GM12878 (cell line): ENCODE measurements at regions not wholly inside any gene's neighbourhood (a gene's known extent, or its start where the extent isn't known, plus 50 kb on each side); places are given as distances from the start of the nearest gene placed in this dataset.

Experiments
- ATAC-seq: fragments of 200-7000 bp; cut with Tn5 transposase; 3 replicates; pipeline ENCODE4 v1.9.1; 2020; ENCODE audit warnings: mild to moderate bottlenecking, moderate library complexity
- BruUV-seq: library from RNA; stranded (reverse); fragments of 400-500 nt; replicated peaks from 2 replicates; lab custom pipeline; 2021; lab: Mats Ljungman, UMichigan
- CTCF ChIA-PET: fragments of 300-600 bp; sonication (Branson Sonifier 250); formaldehyde crosslinking; extraction: SDS; loops from one replicate; lab custom pipeline; 2021; ENCODE audit warnings: inconsistent platforms; lab: Yijun Ruan, JAX
- POLR2A ChIA-PET: fragments of 350-600 bp; formaldehyde crosslinking; extraction: SDS; loops from one replicate; lab custom pipeline; 2021; ENCODE audit warnings: inconsistent platforms; lab: Charles Lee
- RAD21 ChIA-PET: fragments of 300-600 bp; sonication (Branson Sonifier 250); formaldehyde crosslinking; loops from one replicate; lab custom pipeline; 2023; ENCODE audit warnings: antibody characterized with exemption; ENCODE audit not compliant: unreplicated experiment; lab: Charles Lee
- SMC1A ChIA-PET: fragments of 300-600 bp; sonication (Branson Sonifier 250); formaldehyde crosslinking; loops from one replicate; lab custom pipeline; 2023; ENCODE audit not compliant: unreplicated experiment, uncharacterized antibody; lab: Charles Lee
- DNase-seq: peaks from one replicate; pipeline ENCODE4 v3.0.0-alpha.2; 2011; ENCODE audit warnings: low read depth, low spot score
- FAIRE-seq: peaks from 3 replicates; lab custom pipeline; 2011; peaks lifted over from hg19 to GRCh38; lab: Jason Lieb, UNC
- H2AFZ ChIP-seq: 2 replicates; pipeline ENCODE4 v1.6.0; 2011; ENCODE audit warnings: low read depth, low read length, control low read depth; ENCODE audit not compliant: control insufficient read depth
- H3K27ac ChIP-seq: 2 replicates; pipeline ENCODE4 v1.5.1; 2011; ENCODE audit warnings: control low read depth; ENCODE audit not compliant: control insufficient read depth, insufficient read depth
- H3K27me3 ChIP-seq, 2 experiments: replicated peaks in 1 of 2; 2 replicates each; pipeline versions ENCODE4 v1.6.0 to v1.6.1; 2011; ENCODE audit warnings: low read length in 1 of 2; ENCODE audit not compliant: control insufficient read depth in 2 of 2, insufficient read depth in 2 of 2
- H3K36me3 ChIP-seq, 2 experiments: 2 replicates each; pipeline ENCODE4 v1.5.1; 2011; ENCODE audit warnings: low read length in 1 of 2; ENCODE audit not compliant: control insufficient read depth in 2 of 2, insufficient read depth in 2 of 2
- H3K4me1 ChIP-seq: 2 replicates; pipeline ENCODE4 v1.6.1; 2011; ENCODE audit warnings: mild to moderate bottlenecking, low read length, moderate library complexity, mixed read lengths; ENCODE audit not compliant: control insufficient read depth, insufficient read depth
- H3K4me2 ChIP-seq: 2 replicates; pipeline ENCODE4 v1.6.0; 2011; ENCODE audit warnings: control low read depth; ENCODE audit not compliant: control insufficient read depth, insufficient read depth
- H3K4me3 ChIP-seq: fragments of 200-600 bp; sonication (generic); 2 replicates; pipeline ENCODE4 v1.5.1; 2016
- H3K79me2 ChIP-seq: 2 replicates; pipeline ENCODE4 v1.6.0; 2011; ENCODE audit warnings: low read length; ENCODE audit not compliant: control insufficient read depth, insufficient read depth
- H3K9ac ChIP-seq: 2 replicates; pipeline ENCODE4 v1.8.0; 2011; ENCODE audit warnings: low read length, control low read depth, mixed read lengths; ENCODE audit not compliant: control insufficient read depth, insufficient read depth
- H3K9me3 ChIP-seq: replicated peaks from 3 replicates; pipeline ENCODE4 v1.5.1; 2011; ENCODE audit warnings: mild to moderate bottlenecking, low read length; ENCODE audit not compliant: control insufficient read depth, insufficient read depth
- H4K20me1 ChIP-seq: 2 replicates; pipeline ENCODE4 v1.6.0; 2011; ENCODE audit not compliant: control insufficient read depth, insufficient read depth
- ATF7 ChIP-seq: fragments of 450-650 bp; IDR thresholded peaks from 2 replicates; pipeline ENCODE4 v1.6.1; 2016; ENCODE audit warnings: low read depth, mild to moderate bottlenecking
- BMI1 ChIP-seq: fragments of 450-650 bp; IDR thresholded peaks from 2 replicates; pipeline ENCODE4 v1.6.1; 2016; ENCODE audit warnings: mild to moderate bottlenecking, moderate library complexity, borderline replicate concordance
- FOXK2 ChIP-seq: fragments of 450-650 bp; IDR thresholded peaks from 2 replicates; pipeline ENCODE4 v1.6.1; 2017; ENCODE audit warnings: mild to moderate bottlenecking, moderate library complexity
- HCFC1 ChIP-seq: fragments of 150-350 bp; IDR thresholded peaks from 2 replicates; pipeline ENCODE4 v1.6.1; 2014; ENCODE audit warnings: low read length
- KLF5 ChIP-seq: fragments of 450-650 bp; IDR thresholded peaks from 2 replicates; pipeline ENCODE4 v1.6.1; 2014; ENCODE audit warnings: mild to moderate bottlenecking; ENCODE audit not compliant: partially characterized antibody
- LARP7 ChIP-seq: fragments of 450-650 bp; IDR thresholded peaks from 2 replicates; pipeline ENCODE4 v1.6.1; 2017; ENCODE audit warnings: mild to moderate bottlenecking
- STAT1 ChIP-seq: fragments of 450-650 bp; conservative IDR thresholded peaks from 2 replicates; pipeline ENCODE4 v1.6.1; 2014; ENCODE audit warnings: antibody characterized with exemption, mild to moderate bottlenecking
- ZBED1 ChIP-seq: IDR thresholded peaks from 2 replicates; pipeline ENCODE4 v1.6.1; 2016; ENCODE audit warnings: borderline replicate concordance
- ZNF217 ChIP-seq: fragments of 450-650 bp; IDR thresholded peaks from 2 replicates; pipeline ENCODE4 v1.6.1; 2017; ENCODE audit warnings: antibody characterized with exemption, mild to moderate bottlenecking
- WGBS: methylation state at CpG from one replicate; pipeline ENCODE4 v1.1.6; 2016; ENCODE audit warnings: low lambda C conversion rate; ENCODE audit not compliant: insufficient replicate concordance, insufficient coverage; ENCODE audit errors: missing lambda C conversion rate; 5-methylcytosine and 5-hydroxymethylcytosine counted together
- in situ Hi-C: fragments of 300-500 bp; cut with MboI; formaldehyde crosslinking; loops from 9 replicates; pipeline ENCODE4 v1.14.3; 2018; ENCODE audit warnings: mixed read lengths
- intact Hi-C: fragments of 100-400 bp; cut with micrococcal nuclease; formaldehyde crosslinking; loops from one replicate; pipeline ENCODE4 v1.14.2; 2022; ENCODE audit not compliant: unreplicated experiment
- TF ChIP-seq, protein P1 (sequence below): fragments of 450-650 bp; IDR thresholded peaks from 2 replicates; pipeline ENCODE4 v1.6.1; 2016; ENCODE audit warnings: mild to moderate bottlenecking
- TF ChIP-seq, protein P2 (sequence below): fragments of 450-650 bp; IDR thresholded peaks from 2 replicates; pipeline ENCODE4 v1.6.1; 2018; ENCODE audit warnings: borderline replicate concordance, mild to moderate bottlenecking; ENCODE audit not compliant: partially characterized antibody
- TF ChIP-seq, protein P3 (sequence below): fragments of 450-650 bp; IDR thresholded peaks from 2 replicates; pipeline ENCODE4 v1.6.1; 2014; ENCODE audit warnings: mild to moderate bottlenecking
- TF ChIP-seq, protein P4 (sequence below): fragments of 450-650 bp; IDR thresholded peaks from 2 replicates; pipeline ENCODE4 v1.6.1; 2017; ENCODE audit warnings: antibody characterized with exemption, mild to moderate bottlenecking, moderate library complexity
- TF ChIP-seq, protein P5 (sequence below): IDR thresholded peaks from 2 replicates; pipeline ENCODE4 v1.6.1; 2011; ENCODE audit warnings: mild to moderate bottlenecking, low read depth, low read length, moderate library complexity; ENCODE audit not compliant: insufficient replicate concordance

DNA sequence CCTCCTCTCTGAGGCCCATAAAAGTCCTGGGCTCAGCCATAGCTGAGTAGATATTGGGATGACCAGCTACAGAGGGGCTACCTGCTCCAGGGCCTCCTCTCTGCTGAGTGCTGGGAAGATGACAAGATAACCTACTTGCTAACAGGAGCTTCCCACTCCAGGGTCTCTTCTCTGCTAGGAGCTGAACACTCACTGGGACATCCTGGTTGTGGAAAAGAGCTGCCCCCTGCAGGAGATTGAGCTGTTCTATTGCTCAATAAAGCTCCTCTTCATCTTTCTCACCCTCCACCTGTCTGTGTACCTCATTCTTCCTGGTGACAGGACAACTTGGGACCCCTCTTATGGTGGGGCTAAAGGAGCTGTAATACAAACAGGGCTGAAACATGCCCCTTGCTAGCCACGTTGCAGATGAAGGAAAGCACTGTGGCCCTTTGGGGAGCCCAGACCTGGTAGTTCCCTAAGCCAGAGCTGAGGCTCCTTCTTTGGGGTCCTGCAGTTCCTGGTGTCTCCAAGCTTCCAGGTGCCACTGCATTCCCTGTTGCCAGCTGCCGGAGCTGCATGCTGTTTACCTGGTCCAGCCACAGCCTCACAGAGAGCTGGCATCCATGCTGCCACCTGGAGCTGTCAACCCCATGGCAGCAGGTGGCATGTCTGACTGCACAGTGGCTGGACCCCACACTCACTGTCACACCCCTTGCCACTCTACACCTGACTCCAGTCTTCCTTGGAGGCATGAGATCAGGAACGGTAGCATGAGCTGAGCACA lies 598.5 kb upstream of the LMO3 start (continued):
- TF ChIP-seq, protein P1, sequence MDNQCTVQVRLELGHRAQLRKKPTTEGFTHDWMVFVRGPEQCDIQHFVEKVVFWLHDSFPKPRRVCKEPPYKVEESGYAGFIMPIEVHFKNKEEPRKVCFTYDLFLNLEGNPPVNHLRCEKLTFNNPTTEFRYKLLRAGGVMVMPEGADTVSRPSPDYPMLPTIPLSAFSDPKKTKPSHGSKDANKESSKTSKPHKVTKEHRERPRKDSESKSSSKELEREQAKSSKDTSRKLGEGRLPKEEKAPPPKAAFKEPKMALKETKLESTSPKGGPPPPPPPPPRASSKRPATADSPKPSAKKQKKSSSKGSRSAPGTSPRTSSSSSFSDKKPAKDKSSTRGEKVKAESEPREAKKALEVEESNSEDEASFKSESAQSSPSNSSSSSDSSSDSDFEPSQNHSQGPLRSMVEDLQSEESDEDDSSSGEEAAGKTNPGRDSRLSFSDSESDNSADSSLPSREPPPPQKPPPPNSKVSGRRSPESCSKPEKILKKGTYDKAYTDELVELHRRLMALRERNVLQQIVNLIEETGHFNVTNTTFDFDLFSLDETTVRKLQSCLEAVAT = no peak
- TF ChIP-seq KLF5 = no peak

DNA sequence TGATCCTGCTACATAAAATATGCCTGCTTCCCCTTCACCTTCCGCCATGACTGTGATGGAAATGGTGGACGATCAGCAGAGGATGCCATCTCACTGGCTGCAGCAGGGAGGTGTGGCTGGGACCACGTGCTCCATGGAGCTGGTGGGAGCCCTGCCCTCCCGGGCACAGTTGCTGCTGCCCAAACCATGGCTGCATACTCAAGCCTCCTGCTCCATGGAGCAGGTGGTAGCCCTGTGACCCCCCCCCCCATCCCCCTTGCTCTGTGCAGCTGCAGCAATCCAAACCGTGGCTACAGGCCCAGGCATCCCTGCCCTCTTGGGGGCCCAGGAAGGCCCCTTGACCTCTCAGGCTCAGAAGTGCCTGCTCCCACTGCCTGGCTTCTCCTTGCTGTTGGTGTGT lies 597.5 kb upstream of the LMO3 start:
- no TSS peak for BruUV-seq
- TF ChIP-seq, protein P2, sequence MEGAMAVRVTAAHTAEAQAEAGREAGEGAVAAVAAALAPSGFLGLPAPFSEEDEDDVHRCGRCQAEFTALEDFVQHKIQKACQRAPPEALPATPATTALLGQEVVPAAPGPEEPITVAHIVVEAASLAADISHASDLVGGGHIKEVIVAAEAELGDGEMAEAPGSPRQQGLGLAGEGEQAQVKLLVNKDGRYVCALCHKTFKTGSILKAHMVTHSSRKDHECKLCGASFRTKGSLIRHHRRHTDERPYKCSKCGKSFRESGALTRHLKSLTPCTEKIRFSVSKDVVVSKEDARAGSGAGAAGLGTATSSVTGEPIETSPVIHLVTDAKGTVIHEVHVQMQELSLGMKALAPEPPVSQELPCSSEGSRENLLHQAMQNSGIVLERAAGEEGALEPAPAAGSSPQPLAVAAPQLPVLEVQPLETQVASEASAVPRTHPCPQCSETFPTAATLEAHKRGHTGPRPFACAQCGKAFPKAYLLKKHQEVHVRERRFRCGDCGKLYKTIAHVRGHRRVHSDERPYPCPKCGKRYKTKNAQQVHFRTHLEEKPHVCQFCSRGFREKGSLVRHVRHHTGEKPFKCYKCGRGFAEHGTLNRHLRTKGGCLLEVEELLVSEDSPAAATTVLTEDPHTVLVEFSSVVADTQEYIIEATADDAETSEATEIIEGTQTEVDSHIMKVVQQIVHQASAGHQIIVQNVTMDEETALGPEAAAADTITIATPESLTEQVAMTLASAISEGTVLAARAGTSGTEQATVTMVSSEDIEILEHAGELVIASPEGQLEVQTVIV = no peak
- TF ChIP-seq BMI1 = no peak
- TF ChIP-seq STAT1 = no peak
- TF ChIP-seq LARP7 = no peak
- TF ChIP-seq HCFC1 = no peak
- no peak for TF ChIP-seq ZBED1
- no peak for TF ChIP-seq FOXK2
- TF ChIP-seq, protein P3, sequence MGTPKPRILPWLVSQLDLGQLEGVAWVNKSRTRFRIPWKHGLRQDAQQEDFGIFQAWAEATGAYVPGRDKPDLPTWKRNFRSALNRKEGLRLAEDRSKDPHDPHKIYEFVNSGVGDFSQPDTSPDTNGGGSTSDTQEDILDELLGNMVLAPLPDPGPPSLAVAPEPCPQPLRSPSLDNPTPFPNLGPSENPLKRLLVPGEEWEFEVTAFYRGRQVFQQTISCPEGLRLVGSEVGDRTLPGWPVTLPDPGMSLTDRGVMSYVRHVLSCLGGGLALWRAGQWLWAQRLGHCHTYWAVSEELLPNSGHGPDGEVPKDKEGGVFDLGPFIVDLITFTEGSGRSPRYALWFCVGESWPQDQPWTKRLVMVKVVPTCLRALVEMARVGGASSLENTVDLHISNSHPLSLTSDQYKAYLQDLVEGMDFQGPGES = no peak
- TF ChIP-seq ZNF217 = no peak
- no peak for TF ChIP-seq ATF7
- TF ChIP-seq, protein P4, sequence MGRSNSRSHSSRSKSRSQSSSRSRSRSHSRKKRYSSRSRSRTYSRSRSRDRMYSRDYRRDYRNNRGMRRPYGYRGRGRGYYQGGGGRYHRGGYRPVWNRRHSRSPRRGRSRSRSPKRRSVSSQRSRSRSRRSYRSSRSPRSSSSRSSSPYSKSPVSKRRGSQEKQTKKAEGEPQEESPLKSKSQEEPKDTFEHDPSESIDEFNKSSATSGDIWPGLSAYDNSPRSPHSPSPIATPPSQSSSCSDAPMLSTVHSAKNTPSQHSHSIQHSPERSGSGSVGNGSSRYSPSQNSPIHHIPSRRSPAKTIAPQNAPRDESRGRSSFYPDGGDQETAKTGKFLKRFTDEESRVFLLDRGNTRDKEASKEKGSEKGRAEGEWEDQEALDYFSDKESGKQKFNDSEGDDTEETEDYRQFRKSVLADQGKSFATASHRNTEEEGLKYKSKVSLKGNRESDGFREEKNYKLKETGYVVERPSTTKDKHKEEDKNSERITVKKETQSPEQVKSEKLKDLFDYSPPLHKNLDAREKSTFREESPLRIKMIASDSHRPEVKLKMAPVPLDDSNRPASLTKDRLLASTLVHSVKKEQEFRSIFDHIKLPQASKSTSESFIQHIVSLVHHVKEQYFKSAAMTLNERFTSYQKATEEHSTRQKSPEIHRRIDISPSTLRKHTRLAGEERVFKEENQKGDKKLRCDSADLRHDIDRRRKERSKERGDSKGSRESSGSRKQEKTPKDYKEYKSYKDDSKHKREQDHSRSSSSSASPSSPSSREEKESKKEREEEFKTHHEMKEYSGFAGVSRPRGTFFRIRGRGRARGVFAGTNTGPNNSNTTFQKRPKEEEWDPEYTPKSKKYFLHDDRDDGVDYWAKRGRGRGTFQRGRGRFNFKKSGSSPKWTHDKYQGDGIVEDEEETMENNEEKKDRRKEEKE = no peak
- TF ChIP-seq, protein P5, sequence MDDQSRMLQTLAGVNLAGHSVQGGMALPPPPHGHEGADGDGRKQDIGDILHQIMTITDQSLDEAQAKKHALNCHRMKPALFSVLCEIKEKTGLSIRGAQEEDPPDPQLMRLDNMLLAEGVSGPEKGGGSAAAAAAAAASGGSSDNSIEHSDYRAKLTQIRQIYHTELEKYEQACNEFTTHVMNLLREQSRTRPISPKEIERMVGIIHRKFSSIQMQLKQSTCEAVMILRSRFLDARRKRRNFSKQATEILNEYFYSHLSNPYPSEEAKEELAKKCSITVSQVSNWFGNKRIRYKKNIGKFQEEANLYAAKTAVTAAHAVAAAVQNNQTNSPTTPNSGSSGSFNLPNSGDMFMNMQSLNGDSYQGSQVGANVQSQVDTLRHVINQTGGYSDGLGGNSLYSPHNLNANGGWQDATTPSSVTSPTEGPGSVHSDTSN = no peak

More for the DNA sequence above, 597.5 kb upstream of the LMO3 start:
- Histone ChIP-seq H3K9ac (no peak overlapping the region), H2AFZ (no peak overlapping the region), H3K79me2 (no peaks in the 10 kb centered on the region), H4K20me1 (no peaks in the 10 kb centered on the region), H3K36me3 (no peaks in the 10 kb centered on the region), H3K4me3 (no peak overlapping the region), H3K4me2 (no peak overlapping the region), H3K9me3 (no peaks in the 10 kb centered on the region; the same call in 1 of the 3 replicates), H3K4me1 (no peaks in the 10 kb centered on the region), H3K27me3 (no peaks in the 10 kb centered on the region), H3K27ac (no peak overlapping the region)
- in situ Hi-C loops = no loop called here
- intact Hi-C loops = no loop called here
- ChIA-PET SMC1A (no interaction called here), CTCF (no interaction called here), POLR2A (no interaction called here), RAD21 (no interaction called here)
- ATAC-seq (no peak), DNase-seq (no peak), FAIRE-seq (no peak)
- WGBS = 22% methylated on average over 5 of the region's 5 CpGs
